GM19455 (cell line): ENCODE measurements at regions not wholly inside any gene's neighbourhood (a gene's known extent, or its start where the extent isn't known, plus 50 kb on each side); places are given as distances from the start of the nearest gene placed in this dataset.
"Not testable (repeated sequence)": the region's sequence is repeated elsewhere in the genome, so short reads cannot be mapped to it uniquely, and the experiment has no call there.

Source experiments
- ATAC-seq: cut with Tn5 transposase; IDR thresholded peaks from one replicate; pipeline ENCODE4 v1.9.1; 2021; ENCODE audit not compliant: unreplicated experiment

- not testable (repeated sequence) for ATAC-seq
Observed at GRCh38 chr9:42370172-42370571, 186.7 kb downstream of the SPATA31A6 start.

GRCh38 chr9:42371417-42371816 lies 188.0 kb downstream of the SPATA31A6 start:
- ATAC-seq = not testable (repeated sequence)

- ATAC-seq = not testable (repeated sequence)
Observed at GRCh38 chr9:42377530-42378417, 194.3 kb downstream of the SPATA31A6 start.

GRCh38 chr9:42378418-42378815 lies 195.0 kb downstream of the SPATA31A6 start:
- ATAC-seq = no peak

- ATAC-seq = not testable (repeated sequence)
Observed at GRCh38 chr9:42379602-42380001, 196.1 kb downstream of the SPATA31A6 start.

- ATAC-seq = not testable (repeated sequence)
Observed at GRCh38 chr9:42384585-42384984, 201.1 kb downstream of the SPATA31A6 start.

- ATAC-seq = not testable (repeated sequence)
Observed at GRCh38 chr9:42385574-42386120, 202.2 kb downstream of the SPATA31A6 start.

- ATAC-seq = no peak
Observed at GRCh38 chr9:42386477-42386876, 203.0 kb downstream of the SPATA31A6 start.

GRCh38 chr9:42388146-42388690 lies 204.8 kb downstream of the SPATA31A6 start:
- ATAC-seq = no peak

GRCh38 chr9:42388846-42389245 lies 205.4 kb downstream of the SPATA31A6 start:
- no peak for ATAC-seq

- not testable (repeated sequence) for ATAC-seq
Observed at GRCh38 chr9:42392773-42393455, 209.5 kb downstream of the SPATA31A6 start.

- no peak for ATAC-seq
Observed at GRCh38 chr9:42396318-42396717, 212.9 kb downstream of the SPATA31A6 start.

- ATAC-seq = not testable (repeated sequence)
Observed at GRCh38 chr9:42397336-42397735, 213.9 kb downstream of the SPATA31A6 start.

- not testable (repeated sequence) for ATAC-seq
Observed at GRCh38 chr9:42402919-42403318, 219.5 kb downstream of the SPATA31A6 start.

GRCh38 chr9:42409581-42409980 lies 226.1 kb downstream of the SPATA31A6 start:
- ATAC-seq = not testable (repeated sequence)

- not testable (repeated sequence) for ATAC-seq
Observed at GRCh38 chr9:42412354-42412753, 228.9 kb downstream of the SPATA31A6 start.

GRCh38 chr9:42414865-42415264 lies 231.4 kb downstream of the SPATA31A6 start:
- not testable (repeated sequence) for ATAC-seq

GRCh38 chr9:42419652-42420051 lies 236.2 kb downstream of the SPATA31A6 start:
- ATAC-seq = not testable (repeated sequence)

- ATAC-seq = peak; percentile 50
Observed at GRCh38 chr9:42420324-42420723, 236.9 kb downstream of the SPATA31A6 start.

- not testable (repeated sequence) for ATAC-seq
Observed at GRCh38 chr9:42421630-42422029, 238.2 kb downstream of the SPATA31A6 start.
